Natural killer cell (primary cell): ENCODE measurements at regions not wholly inside any gene's neighbourhood (a gene's known extent, or its start where the extent isn't known, plus 50 kb on each side); places are given as distances from the start of the nearest gene placed in this dataset.

Experiments used
- ATAC-seq, 3 donors: fragments of 150-1000 bp in 2 of 3; fragments of 200-7000 bp in 1 of 3; cut with Tn5 transposase; 1 replicate in 1 of 3; 2 replicates in 2 of 3; pipeline ENCODE4 v1.10.0; 2021; ENCODE audit warnings: mild to moderate bottlenecking in 2 of 3, moderate library complexity in 2 of 3
- DNase-seq, 2 donors: peaks; one replicate each; pipeline versions ENCODE4 v3.0.0 to v3.0.0-alpha.2; 2013 to 2021; ENCODE audit warnings: mixed read lengths in 1 of 2
- H3K27ac ChIP-seq: one replicate; pipeline ENCODE4 v1.5.1; 2013; ENCODE audit warnings: mild to moderate bottlenecking, low read length
- H3K27me3 ChIP-seq: one replicate; pipeline ENCODE4 v1.6.1; 2013; ENCODE audit warnings: low read length; ENCODE audit not compliant: control insufficient read depth, insufficient read depth
- H3K36me3 ChIP-seq: one replicate; pipeline ENCODE4 v1.6.1; 2013; ENCODE audit warnings: low read length; ENCODE audit not compliant: control insufficient read depth, insufficient read depth
- H3K4me1 ChIP-seq: one replicate; pipeline ENCODE4 v1.6.1; 2013; ENCODE audit warnings: low read length; ENCODE audit not compliant: control insufficient read depth, insufficient read depth
- H3K4me3 ChIP-seq: one replicate; pipeline ENCODE4 v1.5.1; 2013; ENCODE audit warnings: low read length
- H3K9me3 ChIP-seq: one replicate; pipeline ENCODE4 v1.6.1; 2013; ENCODE audit warnings: low read length; ENCODE audit not compliant: control insufficient read depth, insufficient read depth
- H3K27ac Mint-ChIP-seq, 2 donors: one replicate each; pipeline ENCODE4 v1.8.0; 2022; ENCODE audit warnings: mild to moderate bottlenecking in 2 of 2, mixed read lengths in 2 of 2, moderate library complexity in 1 of 2
- H3K27me3 Mint-ChIP-seq, 2 donors: one replicate each; pipeline ENCODE4 v1.8.0; 2022; ENCODE audit warnings: low read depth in 2 of 2, mixed read lengths in 2 of 2
- H3K36me3 Mint-ChIP-seq: one replicate; pipeline ENCODE4 v1.8.0; 2022; ENCODE audit warnings: mixed read lengths
- H3K4me1 Mint-ChIP-seq, 2 donors: one replicate each; pipeline ENCODE4 v1.8.0; 2022; ENCODE audit warnings: mixed read lengths in 2 of 2
- H3K4me3 Mint-ChIP-seq: one replicate; pipeline ENCODE4 v1.8.0; 2022; ENCODE audit warnings: mild to moderate bottlenecking, moderate library complexity, mixed read lengths
- H3K9me3 Mint-ChIP-seq, 2 donors: one replicate each; pipeline ENCODE4 v1.8.0; 2022; ENCODE audit warnings: mixed read lengths in 2 of 2
- WGBS: methylation state at CpG from one replicate; pipeline ENCODE4 v1.1.7; 2013; ENCODE audit warnings: missing lambda C conversion rate; ENCODE audit not compliant: insufficient coverage; 5-methylcytosine and 5-hydroxymethylcytosine counted together
- intact Hi-C: fragments of 100-400 bp; cut with micrococcal nuclease; formaldehyde crosslinking; loops from one replicate; pipeline ENCODE4 v1.14.2; 2022
- TF ChIP-seq, protein P1 (sequence below): fragments of 200-600 bp; IDR thresholded peaks from one replicate; pipeline ENCODE4 v1.8.0; 2022; ENCODE audit warnings: antibody characterized with exemption

DNA sequence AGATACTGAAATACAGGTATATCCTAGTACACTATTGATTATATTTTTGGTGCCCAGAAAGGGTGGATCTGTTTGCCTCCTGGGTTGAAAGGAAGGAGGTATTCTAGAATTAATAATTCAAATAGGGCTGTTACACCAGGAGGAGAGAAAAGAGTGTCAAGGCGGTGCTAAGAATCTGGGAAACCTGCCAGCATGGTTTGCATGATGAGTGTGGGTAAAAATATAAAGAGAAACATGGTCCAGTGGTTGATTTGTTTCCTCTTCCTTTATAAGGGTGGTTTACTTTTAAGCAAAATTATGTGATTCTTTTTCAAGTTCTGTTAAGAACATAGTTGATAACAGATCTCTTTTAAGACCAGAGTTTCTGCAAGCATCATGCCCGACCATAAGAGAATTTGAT, 69.4 kb upstream of the NFIB start:
- H3K27me3 ChIP-seq, result no peaks in the 10 kb centered on the region
- WGBS, result 4% methylated on average over 2 of the region's 2 CpGs
- no peaks in the 10 kb centered on the region for H3K36me3 ChIP-seq
- Mint-ChIP-seq H3K36me3 (no peaks in the 10 kb centered on the region), H3K4me1 (no peaks in the 10 kb centered on the region), H3K27ac (no peak overlapping the region), H3K27me3 (no peaks in the 10 kb centered on the region), H3K9me3 (peaks cover 2 to 5% of the 10 kb centered on the region in 2 donors), H3K4me3 (no peak overlapping the region)
- no peak overlapping the region for H3K27ac ChIP-seq
- TF ChIP-seq, protein P1, sequence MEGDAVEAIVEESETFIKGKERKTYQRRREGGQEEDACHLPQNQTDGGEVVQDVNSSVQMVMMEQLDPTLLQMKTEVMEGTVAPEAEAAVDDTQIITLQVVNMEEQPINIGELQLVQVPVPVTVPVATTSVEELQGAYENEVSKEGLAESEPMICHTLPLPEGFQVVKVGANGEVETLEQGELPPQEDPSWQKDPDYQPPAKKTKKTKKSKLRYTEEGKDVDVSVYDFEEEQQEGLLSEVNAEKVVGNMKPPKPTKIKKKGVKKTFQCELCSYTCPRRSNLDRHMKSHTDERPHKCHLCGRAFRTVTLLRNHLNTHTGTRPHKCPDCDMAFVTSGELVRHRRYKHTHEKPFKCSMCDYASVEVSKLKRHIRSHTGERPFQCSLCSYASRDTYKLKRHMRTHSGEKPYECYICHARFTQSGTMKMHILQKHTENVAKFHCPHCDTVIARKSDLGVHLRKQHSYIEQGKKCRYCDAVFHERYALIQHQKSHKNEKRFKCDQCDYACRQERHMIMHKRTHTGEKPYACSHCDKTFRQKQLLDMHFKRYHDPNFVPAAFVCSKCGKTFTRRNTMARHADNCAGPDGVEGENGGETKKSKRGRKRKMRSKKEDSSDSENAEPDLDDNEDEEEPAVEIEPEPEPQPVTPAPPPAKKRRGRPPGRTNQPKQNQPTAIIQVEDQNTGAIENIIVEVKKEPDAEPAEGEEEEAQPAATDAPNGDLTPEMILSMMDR, result no peak
- no peak for ATAC-seq
- DNase-seq, result no peak
- intact Hi-C loops, result no loop called here
- H3K4me3 ChIP-seq, result no peak overlapping the region
- H3K9me3 ChIP-seq, result no peaks in the 10 kb centered on the region
- no peaks in the 10 kb centered on the region for H3K4me1 ChIP-seq

DNA sequence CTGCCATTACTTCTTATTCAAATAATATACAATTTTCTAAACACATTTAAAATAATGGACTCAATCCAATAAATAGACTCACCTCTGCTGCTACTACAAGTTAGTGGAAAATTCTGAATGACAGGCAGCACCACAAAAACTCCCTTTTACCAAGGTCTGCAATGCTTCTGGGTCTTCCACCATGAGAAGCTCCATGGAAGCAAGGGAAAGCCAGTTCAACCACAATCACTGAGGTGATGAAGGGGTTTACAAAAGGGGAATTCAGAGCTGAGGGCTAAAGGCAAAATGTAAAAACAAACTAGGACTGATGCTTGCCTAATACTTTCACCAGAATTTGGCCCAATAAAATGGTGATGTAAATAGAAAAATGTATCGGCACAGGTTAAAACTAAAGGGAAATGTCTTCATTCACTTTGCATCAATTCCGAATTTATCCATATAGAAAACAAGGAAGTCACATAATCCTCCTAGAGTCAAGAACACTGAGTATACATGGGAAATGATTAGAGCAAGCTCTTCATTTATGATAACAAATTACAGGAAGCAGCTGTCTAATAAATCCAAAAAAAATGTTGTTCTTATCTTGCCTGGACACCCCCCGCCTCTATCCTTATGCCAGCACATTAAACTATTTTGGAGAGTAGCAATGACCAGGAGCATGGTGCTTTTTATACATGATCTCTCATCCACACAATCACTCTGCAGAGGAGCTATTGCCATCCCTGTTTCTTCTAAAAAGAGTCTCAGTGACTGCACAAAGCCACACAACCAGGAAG, 66.3 kb upstream of the NFIB start:
- Histone ChIP-seq H3K27ac (no peak overlapping the region), H3K27me3 (no peaks in the 10 kb centered on the region), H3K9me3 (no peaks in the 10 kb centered on the region), H3K4me3 (no peak overlapping the region), H3K36me3 (no peaks in the 10 kb centered on the region), H3K4me1 (no peaks in the 10 kb centered on the region)
- H3K36me3 Mint-ChIP-seq, result no peaks in the 10 kb centered on the region
- no peak overlapping the region for H3K4me3 Mint-ChIP-seq
- 55% methylated on average over 1 of the region's 3 CpGs for WGBS
- H3K9me3 Mint-ChIP-seq, result peaks cover 2 to 5% of the 10 kb centered on the region in 2 donors
- H3K4me1 Mint-ChIP-seq, result no peaks in the 10 kb centered on the region
- TF ChIP-seq, protein P1, result no peak
- intact Hi-C loops, result no loop called here
- ATAC-seq (no peak), DNase-seq (no peak)
- H3K27ac Mint-ChIP-seq, result no peak overlapping the region
- no peaks in the 10 kb centered on the region for H3K27me3 Mint-ChIP-seq

DNA sequence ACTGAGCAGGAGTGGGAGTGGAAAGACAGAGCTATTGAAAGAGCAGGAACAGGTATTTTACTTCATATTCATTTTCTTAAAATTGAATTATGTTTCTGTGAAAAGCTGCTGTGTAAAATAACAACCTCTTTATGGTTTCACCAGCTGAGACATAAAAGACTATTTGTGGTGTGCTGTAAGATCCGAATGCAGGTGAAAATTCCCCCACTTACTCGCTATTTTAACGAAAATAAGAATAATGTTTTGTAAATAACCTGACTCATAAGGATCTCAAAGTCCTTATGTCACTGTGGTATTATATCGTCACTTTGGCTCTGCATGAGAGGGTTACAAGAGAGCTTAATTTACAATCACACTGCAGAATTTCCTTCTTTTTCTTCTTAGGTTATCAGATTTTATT, 65.3 kb upstream of the NFIB start:
- no peak overlapping the region for H3K27ac ChIP-seq
- Mint-ChIP-seq H3K4me3 (no peak overlapping the region), H3K4me1 (no peaks in the 10 kb centered on the region), H3K27me3 (no peaks in the 10 kb centered on the region), H3K9me3 (peaks cover 2% of the 10 kb centered on the region in 2 donors), H3K36me3 (no peaks in the 10 kb centered on the region), H3K27ac (no peak overlapping the region)
- DNase-seq (no peak), ATAC-seq (no peak)
- no peaks in the 10 kb centered on the region for H3K9me3 ChIP-seq
- no peaks in the 10 kb centered on the region for H3K4me1 ChIP-seq
- intact Hi-C loops, result no loop called here
- H3K27me3 ChIP-seq, result no peaks in the 10 kb centered on the region
- no peaks in the 10 kb centered on the region for H3K36me3 ChIP-seq
- TF ChIP-seq, protein P1, result no peak
- no peak overlapping the region for H3K4me3 ChIP-seq
- 74% methylated on average over 3 of the region's 4 CpGs for WGBS

DNA sequence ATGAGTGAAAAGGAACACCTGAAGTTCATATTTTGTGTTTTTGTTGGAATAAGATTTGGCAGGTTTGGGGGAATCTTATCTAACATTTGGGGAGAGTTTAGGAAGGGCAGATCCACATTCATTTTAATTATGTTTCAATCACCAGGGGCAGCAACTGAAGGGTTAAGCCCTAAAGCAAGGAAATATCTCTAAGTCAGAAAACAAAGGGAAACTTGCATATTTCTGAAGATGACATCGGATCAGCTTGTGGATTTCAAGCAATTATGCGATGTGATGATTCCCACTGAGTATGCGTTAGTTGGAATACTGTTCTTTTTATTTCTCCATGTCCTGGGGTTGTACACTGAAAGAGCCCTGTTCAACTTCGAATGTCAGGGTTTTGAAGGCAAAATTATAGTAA, 59.8 kb upstream of the NFIB start:
- peaks cover 0 to 2% of the 10 kb centered on the region in 2 donors for H3K9me3 Mint-ChIP-seq
- no peaks in the 10 kb centered on the region for H3K36me3 Mint-ChIP-seq
- TF ChIP-seq, protein P1, result no peak
- Histone ChIP-seq H3K36me3 (no peaks in the 10 kb centered on the region), H3K9me3 (no peaks in the 10 kb centered on the region), H3K27me3 (no peaks in the 10 kb centered on the region), H3K4me1 (no peaks in the 10 kb centered on the region), H3K4me3 (no peak overlapping the region), H3K27ac (no peak overlapping the region)
- no peak overlapping the region for H3K4me3 Mint-ChIP-seq
- no peaks in the 10 kb centered on the region for H3K27me3 Mint-ChIP-seq
- no peaks in the 10 kb centered on the region for H3K4me1 Mint-ChIP-seq
- ATAC-seq, result no peak
- DNase-seq, result no peak
- intact Hi-C loops, result no loop called here
- WGBS, result 79% methylated on average over 4 of the region's 4 CpGs
- no peak overlapping the region for H3K27ac Mint-ChIP-seq
